ENCODE measurements at regions not wholly inside any gene's neighbourhood (a gene's known extent, or its start where the extent isn't known, plus 50 kb on each side); places are given as distances from the start of the nearest gene placed in this dataset.
"Not testable (repeated sequence)": the region's sequence is repeated elsewhere in the genome, so short reads cannot be mapped to it uniquely, and the experiment has no call there.

GRCh38 chr16:29264080-29264837 lies 142.3 kb downstream of the NPIPB11 start:
- H3K4me1 Mint-ChIP-seq: peaks cover 10% of the 10 kb centered on the region
- H3K36me3 Mint-ChIP-seq; H3K9me3 Mint-ChIP-seq (ENCODE audit: low read depth); ATAC-seq; CTCF ChIA-PET; H3K4me3 Mint-ChIP-seq; H3K27me3 Mint-ChIP-seq; H3K27ac Mint-ChIP-seq; DNase-seq: not testable (repeated sequence)

- H3K36me3 Mint-ChIP-seq; ATAC-seq; H3K4me3 Mint-ChIP-seq; CTCF ChIA-PET; H3K9me3 Mint-ChIP-seq (ENCODE audit: low read depth); H3K27ac Mint-ChIP-seq; DNase-seq; H3K27me3 Mint-ChIP-seq: not testable (repeated sequence)
- peaks cover 10% of the 10 kb centered on the region for H3K4me1 Mint-ChIP-seq
Measured at GRCh38 chr16:29262725-29263124, 143.8 kb downstream of the NPIPB11 start.

- not testable (repeated sequence) for H3K4me3 Mint-ChIP-seq, H3K27me3 Mint-ChIP-seq
Measured at GRCh38 chr16:29261427-29262248, 144.9 kb downstream of the NPIPB11 start.

GRCh38 chr16:29260683-29261426 lies 145.7 kb downstream of the NPIPB11 start:
- H3K4me1 Mint-ChIP-seq; DNase-seq; H3K27me3 Mint-ChIP-seq; H3K36me3 Mint-ChIP-seq; H3K27ac Mint-ChIP-seq; H3K4me3 Mint-ChIP-seq; CTCF ChIA-PET; ATAC-seq; H3K9me3 Mint-ChIP-seq (ENCODE audit: low read depth): not testable (repeated sequence)

More at GRCh38 chr16:29261427-29262248, 144.9 kb downstream of the NPIPB11 start:
- DNase-seq; H3K4me1 Mint-ChIP-seq; H3K9me3 Mint-ChIP-seq (ENCODE audit: low read depth); H3K36me3 Mint-ChIP-seq; H3K27ac Mint-ChIP-seq; CTCF ChIA-PET; ATAC-seq: not testable (repeated sequence)

- H3K9me3 Mint-ChIP-seq (ENCODE audit: low read depth); CTCF ChIA-PET; H3K4me1 Mint-ChIP-seq; H3K36me3 Mint-ChIP-seq; ATAC-seq; H3K27ac Mint-ChIP-seq; H3K27me3 Mint-ChIP-seq; H3K4me3 Mint-ChIP-seq; DNase-seq: not testable (repeated sequence)
Measured at GRCh38 chr16:29259635-29260457, 146.7 kb downstream of the NPIPB11 start.

- H3K27me3 Mint-ChIP-seq; DNase-seq; H3K4me3 Mint-ChIP-seq; H3K4me1 Mint-ChIP-seq; H3K36me3 Mint-ChIP-seq; ATAC-seq; H3K9me3 Mint-ChIP-seq (ENCODE audit: low read depth); CTCF ChIA-PET; H3K27ac Mint-ChIP-seq: not testable (repeated sequence)
Measured at GRCh38 chr16:29258946-29259634, 147.4 kb downstream of the NPIPB11 start.

- H3K27ac Mint-ChIP-seq; ATAC-seq; H3K36me3 Mint-ChIP-seq; H3K9me3 Mint-ChIP-seq (ENCODE audit: low read depth); H3K27me3 Mint-ChIP-seq; CTCF ChIA-PET; H3K4me3 Mint-ChIP-seq; H3K4me1 Mint-ChIP-seq; DNase-seq: not testable (repeated sequence)
Measured at GRCh38 chr16:29257419-29258336, 148.8 kb downstream of the NPIPB11 start.

GRCh38 chr16:29256501-29256981 lies 150.0 kb downstream of the NPIPB11 start:
- CTCF ChIA-PET: no interaction called here
- no peaks in the 10 kb centered on the region for H3K4me1 Mint-ChIP-seq
- H3K27ac Mint-ChIP-seq: no peak overlapping the region

GRCh38 chr16:29255957-29256356 lies 150.6 kb downstream of the NPIPB11 start:
- H3K36me3 Mint-ChIP-seq; H3K27me3 Mint-ChIP-seq; H3K9me3 Mint-ChIP-seq (ENCODE audit: low read depth); DNase-seq; H3K4me3 Mint-ChIP-seq; ATAC-seq; CTCF ChIA-PET; H3K27ac Mint-ChIP-seq; H3K4me1 Mint-ChIP-seq: not testable (repeated sequence)

More at GRCh38 chr16:29256501-29256981, 150.0 kb downstream of the NPIPB11 start:
- no peak for ATAC-seq
- no peak for DNase-seq
- no peaks in the 10 kb centered on the region for H3K36me3 Mint-ChIP-seq
- H3K27me3 Mint-ChIP-seq: no peaks in the 10 kb centered on the region
- no peak overlapping the region for H3K4me3 Mint-ChIP-seq
- peaks cover 2% of the 10 kb centered on the region for H3K9me3 Mint-ChIP-seq (ENCODE audit: low read depth)

- H3K4me3 Mint-ChIP-seq; H3K27ac Mint-ChIP-seq; CTCF ChIA-PET; H3K9me3 Mint-ChIP-seq (ENCODE audit: low read depth); H3K36me3 Mint-ChIP-seq; ATAC-seq; DNase-seq; H3K27me3 Mint-ChIP-seq; H3K4me1 Mint-ChIP-seq: not testable (repeated sequence)
Measured at GRCh38 chr16:29255496-29255796, 151.1 kb downstream of the NPIPB11 start.

- Mint-ChIP-seq H3K36me3 (no peaks in the 10 kb centered on the region), H3K27me3 (no peaks in the 10 kb centered on the region), H3K4me1 (no peaks in the 10 kb centered on the region)
Measured at GRCh38 chr16:29254676-29255495, 151.6 kb downstream of the NPIPB11 start.

More at GRCh38 chr16:29254676-29255495, 151.6 kb downstream of the NPIPB11 start:
- no peak for DNase-seq
- CTCF ChIA-PET: no interaction called here
- no peak overlapping the region for H3K4me3 Mint-ChIP-seq
- ATAC-seq: no peak
- H3K9me3 Mint-ChIP-seq (ENCODE audit: low read depth): peaks cover 2% of the 10 kb centered on the region
- H3K27ac Mint-ChIP-seq: no peak overlapping the region

Measured in activated CD8-positive, alpha-beta memory T cell treated with anti-CD3 and anti-CD28 coated beads, Interleukin-2, amount 10 ng/mL, durations not matched to agents 7 days and 5 days (primary cell).